ENCODE measurements at regions not wholly inside any gene's neighbourhood (a gene's known extent, or its start where the extent isn't known, plus 50 kb on each side); places are given as distances from the start of the nearest gene placed in this dataset.

DNA sequence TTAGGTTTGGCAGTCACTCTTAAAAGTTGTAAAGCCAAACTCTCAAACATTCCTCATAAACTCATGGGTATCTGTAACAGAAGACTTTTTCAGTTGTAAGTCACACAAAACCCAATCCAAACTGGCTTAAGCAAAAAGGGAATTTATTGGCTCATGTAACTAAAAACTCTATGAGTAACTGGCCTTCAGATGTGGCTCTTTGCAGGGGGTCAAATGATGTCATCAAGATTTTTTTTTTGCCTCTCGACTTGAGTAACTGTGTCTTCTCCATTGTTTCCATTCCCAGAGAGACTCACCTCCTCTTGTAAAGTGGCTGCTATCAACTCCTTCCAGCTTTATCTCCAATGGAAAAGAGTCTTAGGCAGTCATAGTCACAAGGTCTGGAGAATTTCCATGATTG, 645.0 kb downstream of the DHX35 start:
- TF ChIP-seq, protein P1, sequence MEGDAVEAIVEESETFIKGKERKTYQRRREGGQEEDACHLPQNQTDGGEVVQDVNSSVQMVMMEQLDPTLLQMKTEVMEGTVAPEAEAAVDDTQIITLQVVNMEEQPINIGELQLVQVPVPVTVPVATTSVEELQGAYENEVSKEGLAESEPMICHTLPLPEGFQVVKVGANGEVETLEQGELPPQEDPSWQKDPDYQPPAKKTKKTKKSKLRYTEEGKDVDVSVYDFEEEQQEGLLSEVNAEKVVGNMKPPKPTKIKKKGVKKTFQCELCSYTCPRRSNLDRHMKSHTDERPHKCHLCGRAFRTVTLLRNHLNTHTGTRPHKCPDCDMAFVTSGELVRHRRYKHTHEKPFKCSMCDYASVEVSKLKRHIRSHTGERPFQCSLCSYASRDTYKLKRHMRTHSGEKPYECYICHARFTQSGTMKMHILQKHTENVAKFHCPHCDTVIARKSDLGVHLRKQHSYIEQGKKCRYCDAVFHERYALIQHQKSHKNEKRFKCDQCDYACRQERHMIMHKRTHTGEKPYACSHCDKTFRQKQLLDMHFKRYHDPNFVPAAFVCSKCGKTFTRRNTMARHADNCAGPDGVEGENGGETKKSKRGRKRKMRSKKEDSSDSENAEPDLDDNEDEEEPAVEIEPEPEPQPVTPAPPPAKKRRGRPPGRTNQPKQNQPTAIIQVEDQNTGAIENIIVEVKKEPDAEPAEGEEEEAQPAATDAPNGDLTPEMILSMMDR (conservative IDR thresholded peaks at IDR 0.05) = no peak
- no peak for TF ChIP-seq EZH2 (IDR thresholded peaks at IDR 0.05; ENCODE audit: low read depth)
